ENCODE measurements at regions not wholly inside any gene's neighbourhood (a gene's known extent, or its start where the extent isn't known, plus 50 kb on each side); places are given as distances from the start of the nearest gene placed in this dataset.

GRCh38 chr11:92057849-92058442, 166.7 kb upstream of the FAT3 start:
- TF ChIP-seq, protein P1, sequence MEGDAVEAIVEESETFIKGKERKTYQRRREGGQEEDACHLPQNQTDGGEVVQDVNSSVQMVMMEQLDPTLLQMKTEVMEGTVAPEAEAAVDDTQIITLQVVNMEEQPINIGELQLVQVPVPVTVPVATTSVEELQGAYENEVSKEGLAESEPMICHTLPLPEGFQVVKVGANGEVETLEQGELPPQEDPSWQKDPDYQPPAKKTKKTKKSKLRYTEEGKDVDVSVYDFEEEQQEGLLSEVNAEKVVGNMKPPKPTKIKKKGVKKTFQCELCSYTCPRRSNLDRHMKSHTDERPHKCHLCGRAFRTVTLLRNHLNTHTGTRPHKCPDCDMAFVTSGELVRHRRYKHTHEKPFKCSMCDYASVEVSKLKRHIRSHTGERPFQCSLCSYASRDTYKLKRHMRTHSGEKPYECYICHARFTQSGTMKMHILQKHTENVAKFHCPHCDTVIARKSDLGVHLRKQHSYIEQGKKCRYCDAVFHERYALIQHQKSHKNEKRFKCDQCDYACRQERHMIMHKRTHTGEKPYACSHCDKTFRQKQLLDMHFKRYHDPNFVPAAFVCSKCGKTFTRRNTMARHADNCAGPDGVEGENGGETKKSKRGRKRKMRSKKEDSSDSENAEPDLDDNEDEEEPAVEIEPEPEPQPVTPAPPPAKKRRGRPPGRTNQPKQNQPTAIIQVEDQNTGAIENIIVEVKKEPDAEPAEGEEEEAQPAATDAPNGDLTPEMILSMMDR (IDR thresholded peaks at IDR 0.05; ENCODE audit: control extremely low read depth, extremely low read depth, low read depth, missing control alignments) = no peak
- CTCF ChIA-PET = no interaction called here
- POLR2A ChIA-PET = no interaction called here

GRCh38 chr11:92053216-92053615, 171.4 kb upstream of the FAT3 start:
- CTCF ChIA-PET = interaction anchor here (0.9 to 1.1 kb wide), 2 partner anchors 13 to 37 kb away, joined by 3 read pairs; no protein-coding TSS in a partner anchor
- no peak for DNase-seq (ENCODE audit: extremely low spot score)
- POLR2A ChIA-PET = no interaction called here
- TF ChIP-seq, protein P1 (IDR thresholded peaks at IDR 0.05; ENCODE audit: control extremely low read depth, extremely low read depth, low read depth, missing control alignments) = no peak

More at GRCh38 chr11:92057849-92058442, 166.7 kb upstream of the FAT3 start:
- no peak for DNase-seq (ENCODE audit: extremely low spot score)

- ChIA-PET CTCF (no interaction called here), POLR2A (no interaction called here)
- TF ChIP-seq, protein P1 (IDR thresholded peaks at IDR 0.05; ENCODE audit: control extremely low read depth, extremely low read depth, low read depth, missing control alignments) = no peak
- no peak for DNase-seq (ENCODE audit: extremely low spot score)
These were observed 174.3 kb upstream of the FAT3 start for GRCh38 chr11:92050305-92050704.

GRCh38 chr11:92048415-92048814, 176.2 kb upstream of the FAT3 start:
- ChIA-PET CTCF (no interaction called here), POLR2A (no interaction called here)
- TF ChIP-seq, protein P1 (IDR thresholded peaks at IDR 0.05; ENCODE audit: control extremely low read depth, extremely low read depth, low read depth, missing control alignments) = no peak
- DNase-seq (ENCODE audit: extremely low spot score) = no peak

- TF ChIP-seq, protein P1 (IDR thresholded peaks at IDR 0.05; ENCODE audit: control extremely low read depth, extremely low read depth, low read depth, missing control alignments) = no peak
- CTCF ChIA-PET = interaction anchor here (1.5 kb wide), 1 partner anchor 8 kb away, joined by 5 read pairs; no protein-coding TSS in a partner anchor
- DNase-seq (ENCODE audit: extremely low spot score) = no peak
- POLR2A ChIA-PET = no interaction called here
These were observed 178.5 kb upstream of the FAT3 start for GRCh38 chr11:92046103-92046502.

DNA sequence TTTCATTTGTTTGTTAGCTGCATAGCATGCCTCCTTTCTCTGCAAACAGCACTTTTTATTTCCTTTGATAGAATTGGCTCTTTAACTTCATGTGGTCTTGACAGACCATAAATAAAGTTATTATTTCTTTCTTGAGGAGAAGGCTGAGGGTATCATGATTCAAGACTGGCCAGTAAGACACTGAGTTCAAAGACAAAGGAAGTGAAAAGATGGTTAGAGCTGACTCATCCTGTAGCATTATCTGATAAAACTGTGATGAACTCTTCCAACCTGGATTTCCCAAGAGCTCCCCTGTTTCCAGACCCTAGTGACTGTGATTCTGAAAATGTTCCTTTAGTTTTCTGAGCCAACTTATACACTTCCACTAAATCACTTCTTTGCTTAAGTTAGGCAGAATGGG, 179.3 kb upstream of the FAT3 start:
- POLR2A ChIA-PET = no interaction called here
- CTCF ChIA-PET = interaction anchor here (1.5 kb wide), 1 partner anchor 9 kb away, joined by 5 read pairs; no protein-coding TSS in a partner anchor
- DNase-seq (ENCODE audit: extremely low spot score) = no peak
- TF ChIP-seq, protein P1 (IDR thresholded peaks at IDR 0.05; ENCODE audit: control extremely low read depth, extremely low read depth, low read depth, missing control alignments) = no peak

Data from GM10248 (cell line).